Right lobe of liver (tissue), 4 donors: ENCODE measurements at regions not wholly inside any gene's neighbourhood (a gene's known extent, or its start where the extent isn't known, plus 50 kb on each side); places are given as distances from the start of the nearest gene placed in this dataset.

Experiments
- CTCF ChIP-seq, 4 donors: fragments of 200-600 bp in 3 of 4; fragments of 450-650 bp in 1 of 4; IDR thresholded peaks; one replicate each; pipeline versions ENCODE4 v1.5.1 to v1.8.0; 2016 to 2022; ENCODE audit warnings: antibody characterized with exemption in 4 of 4, mild to moderate bottlenecking in 2 of 4
- POLR2A ChIP-seq: fragments of 450-650 bp; IDR thresholded peaks from one replicate; pipeline ENCODE4 v1.6.1; 2017; ENCODE audit warnings: antibody characterized with exemption, mild to moderate bottlenecking
- donor health status: DM: no; HTN: no; CAD: no.
- donor health status: DM: no; HTN: no; CAD: no.
- donor health status: DM: no; HTN: yes; CAD: no.

GRCh38 chr6:130558131-130558530 is 192.3 kb downstream of the TMEM200A start:
- TF ChIP-seq POLR2A: no peak
- TF ChIP-seq CTCF (IDR thresholded peaks at IDR 0.05): no peak
